CD14-positive monocyte (primary cell): ENCODE measurements at regions not wholly inside any gene's neighbourhood (a gene's known extent, or its start where the extent isn't known, plus 50 kb on each side); places are given as distances from the start of the nearest gene placed in this dataset.
A peak's percentile ranks its signal among the peaks of the same experiment; 100 is the strongest.

ENCODE experiments used
- DNase-seq, 3 donors: peaks; one replicate each; pipeline ENCODE4 v3.0.0-alpha.2; 2011 to 2022
- H2AFZ ChIP-seq: 2 replicates; pipeline ENCODE4 v1.6.0; 2012; ENCODE audit warnings: mild to moderate bottlenecking, low read depth, low read length, inconsistent platforms; ENCODE audit not compliant: insufficient read depth, poor library complexity, severe bottlenecking
- H3K27ac ChIP-seq, 2 donors: 1 replicate in 1 of 2; 2 replicates in 1 of 2; pipeline ENCODE4 v1.5.1; 2012 to 2013; ENCODE audit warnings: low read length in 2 of 2, control low read depth in 1 of 2, inconsistent platforms in 1 of 2, low read depth in 1 of 2, mild to moderate bottlenecking in 1 of 2
- H3K27me3 ChIP-seq, 2 donors: one replicate each; pipeline versions ENCODE4 v1.6.0 to v1.6.1; 2011 to 2013; ENCODE audit warnings: low read length in 2 of 2; ENCODE audit not compliant: control insufficient read depth in 2 of 2, insufficient read depth in 2 of 2
- H3K36me3 ChIP-seq, 2 donors: replicated peaks in 1 of 2; 1 replicate in 1 of 2; 2 replicates in 1 of 2; pipeline versions ENCODE4 v1.5.1 to v1.6.1; 2012 to 2013; ENCODE audit warnings: low read length in 2 of 2, control low read depth in 1 of 2, inconsistent platforms in 1 of 2, mild to moderate bottlenecking in 1 of 2; ENCODE audit not compliant: insufficient read depth in 2 of 2, control insufficient read depth in 1 of 2
- H3K4me1 ChIP-seq, 2 donors: 1 replicate in 1 of 2; 2 replicates in 1 of 2; pipeline versions ENCODE4 v1.5.1 to v1.6.1; 2012 to 2013; ENCODE audit warnings: low read length in 2 of 2, control low read depth in 1 of 2, inconsistent platforms in 1 of 2, mild to moderate bottlenecking in 1 of 2, moderate library complexity in 1 of 2; ENCODE audit not compliant: insufficient read depth in 2 of 2, control insufficient read depth in 1 of 2
- H3K4me2 ChIP-seq: replicated peaks from 2 replicates; pipeline ENCODE3; 2012; ENCODE audit warnings: low read length, moderate library complexity, mild to moderate bottlenecking; ENCODE audit not compliant: poor library complexity, severe bottlenecking; ENCODE audit errors: extremely low read depth
- H3K4me3 ChIP-seq, 3 experiments: fragments of 200-600 bp in 1 of 3; sonication (generic) in 1 of 3; replicated peaks in 1 of 3; 1 replicate in 2 of 3; 2 replicates in 1 of 3; pipeline ENCODE4 v1.5.1; 2011 to 2013; ENCODE audit warnings: low read length in 3 of 3, mild to moderate bottlenecking in 3 of 3, control low read depth in 2 of 3, low read depth in 2 of 3, inconsistent platforms in 1 of 3, moderate library complexity in 1 of 3
- H3K79me2 ChIP-seq: 2 replicates; pipeline ENCODE4 v1.6.0; 2012; ENCODE audit warnings: mild to moderate bottlenecking, control low read depth, inconsistent platforms, low read length, moderate library complexity; ENCODE audit not compliant: insufficient read depth
- H3K9ac ChIP-seq: 2 replicates; pipeline ENCODE4 v1.6.0; 2017; ENCODE audit warnings: low read length, mild to moderate bottlenecking; ENCODE audit not compliant: insufficient read depth, poor library complexity, severe bottlenecking
- H3K9me3 ChIP-seq, 2 donors: replicated peaks in 1 of 2; 1 replicate in 1 of 2; 2 replicates in 1 of 2; pipeline versions ENCODE4 v1.5.1 to v1.6.1; 2012 to 2013; ENCODE audit warnings: low read length in 2 of 2, control low read depth in 1 of 2; ENCODE audit not compliant: control insufficient read depth in 1 of 2, insufficient read depth in 1 of 2
- H4K20me1 ChIP-seq: 2 replicates; pipeline ENCODE4 v1.6.0; 2012; ENCODE audit warnings: mild to moderate bottlenecking, low read length, control low read depth, moderate library complexity; ENCODE audit not compliant: insufficient read depth
- H3K27ac Mint-ChIP-seq, 7 donors: one replicate each; pipeline ENCODE4 v1.8.0; 2020; ENCODE audit warnings: mild to moderate bottlenecking in 7 of 7, mixed read lengths in 7 of 7, moderate library complexity in 6 of 7, inconsistent platforms in 2 of 7
- H3K27me3 Mint-ChIP-seq, 3 donors: one replicate each; pipeline ENCODE4 v1.8.0; 2021 to 2022; ENCODE audit warnings: low read depth in 3 of 3, mild to moderate bottlenecking in 3 of 3, mixed read lengths in 3 of 3, moderate library complexity in 3 of 3, inconsistent platforms in 1 of 3
- H3K36me3 Mint-ChIP-seq, 2 donors: one replicate each; pipeline ENCODE4 v1.8.0; 2020; ENCODE audit warnings: mixed read lengths in 2 of 2, inconsistent platforms in 1 of 2, mild to moderate bottlenecking in 1 of 2
- H3K4me1 Mint-ChIP-seq: one replicate; pipeline ENCODE4 v1.8.0; 2020; ENCODE audit warnings: mild to moderate bottlenecking, mixed read lengths
- H3K4me3 Mint-ChIP-seq, 2 donors: one replicate each; pipeline ENCODE4 v1.8.0; 2020; ENCODE audit warnings: mild to moderate bottlenecking in 2 of 2, mixed read lengths in 2 of 2, moderate library complexity in 1 of 2
- H3K9me3 Mint-ChIP-seq, 7 donors: one replicate each; pipeline ENCODE4 v1.8.0; 2020 to 2022; ENCODE audit warnings: mixed read lengths in 7 of 7, mild to moderate bottlenecking in 6 of 7, moderate library complexity in 6 of 7, inconsistent platforms in 2 of 7
- CTCF ChIP-seq: fragments of 200-600 bp; IDR thresholded peaks from one replicate; pipeline ENCODE4 v1.8.0; 2022; ENCODE audit warnings: antibody characterized with exemption, mild to moderate bottlenecking
- WGBS: methylation state at CpG from one replicate; pipeline ENCODE4 v1.1.5; 2013; ENCODE audit warnings: missing lambda C conversion rate; ENCODE audit not compliant: insufficient coverage; 5-methylcytosine and 5-hydroxymethylcytosine counted together
- intact Hi-C, 2 donors: fragments of 100-400 bp; cut with micrococcal nuclease; formaldehyde crosslinking; loops; one replicate each; pipeline versions ENCODE4 v1.15.0 to v1.15.1; 2023

GRCh38 chr3:178455946-178456345 lies 80.3 kb upstream of the KCNMB2 start:
- 71% methylated on average over 1 of the region's 1 CpG for WGBS
- Mint-ChIP-seq H3K4me3 (no peak overlapping the region), H3K27me3 (peaks cover 0 to 6% (median 0%) of the 10 kb centered on the region in 3 donors), H3K27ac (no peak overlapping the region), H3K4me1 (no peaks in the 10 kb centered on the region), H3K9me3 (peaks cover 0 to 2% (median 0%) of the 10 kb centered on the region in 7 donors), H3K36me3 (no peaks in the 10 kb centered on the region)
- intact Hi-C loops, result no loop called here
- TF ChIP-seq CTCF, result no peak
- H3K79me2 ChIP-seq, result no peaks in the 10 kb centered on the region
- H3K4me1 ChIP-seq, result no peaks in the 10 kb centered on the region
- H3K36me3 ChIP-seq, result no peaks in the 10 kb centered on the region
- H3K27me3 ChIP-seq, result no peaks in the 10 kb centered on the region
- H4K20me1 ChIP-seq, result no peaks in the 10 kb centered on the region
- H2AFZ ChIP-seq, result no peak overlapping the region
- H3K27ac ChIP-seq, result no peak overlapping the region
- H3K4me3 ChIP-seq, result no peak overlapping the region
- H3K9ac ChIP-seq, result no peak overlapping the region
- H3K4me2 ChIP-seq, result no peak overlapping the region
- DNase-seq, result no peak
- H3K9me3 ChIP-seq, result no peaks in the 10 kb centered on the region

GRCh38 chr3:178456621-178457285 lies 79.5 kb upstream of the KCNMB2 start:
- H3K4me2 ChIP-seq, result no peak overlapping the region
- H3K4me1 ChIP-seq, result no peaks in the 10 kb centered on the region
- intact Hi-C loops, result no loop called here
- H3K9me3 ChIP-seq, result peaks cover 0 to 2% of the 10 kb centered on the region in 2 donors
- H3K4me3 ChIP-seq, result no peak overlapping the region
- 52% methylated on average over 4 of the region's 7 CpGs for WGBS
- DNase-seq, result no peak
- no peaks in the 10 kb centered on the region for H4K20me1 ChIP-seq
- Mint-ChIP-seq H3K27me3 (peaks cover 0 to 6% (median 0%) of the 10 kb centered on the region in 3 donors), H3K9me3 (peaks cover 0 to 6% (median 1%) of the 10 kb centered on the region in 7 donors), H3K27ac (peak overlapping the region in 1 of 7 donors; percentile 42), H3K4me1 (no peaks in the 10 kb centered on the region), H3K4me3 (no peak overlapping the region), H3K36me3 (no peaks in the 10 kb centered on the region)
- H3K79me2 ChIP-seq, result no peaks in the 10 kb centered on the region
- no peaks in the 10 kb centered on the region for H3K36me3 ChIP-seq
- no peak overlapping the region for H3K27ac ChIP-seq
- no peak overlapping the region for H2AFZ ChIP-seq
- no peaks in the 10 kb centered on the region for H3K27me3 ChIP-seq
- H3K9ac ChIP-seq, result no peak overlapping the region
- no peak for TF ChIP-seq CTCF
